HCT116 (cell line): ENCODE measurements at regions not wholly inside any gene's neighbourhood (a gene's known extent, or its start where the extent isn't known, plus 50 kb on each side); places are given as distances from the start of the nearest gene placed in this dataset.

Experiments
- EGR1 ChIP-seq: IDR thresholded peaks from 2 replicates; pipeline ENCODE4 v1.6.1; 2012; ENCODE audit warnings: low read depth
- EZH2phosphoT487 ChIP-seq: fragments of 200-600 bp; IDR thresholded peaks from 2 replicates; pipeline ENCODE4 v1.6.1; 2018; ENCODE audit warnings: antibody characterized with exemption, borderline replicate concordance
- FOSL1 ChIP-seq: IDR thresholded peaks from 2 replicates; pipeline ENCODE4 v1.6.1; 2012; ENCODE audit warnings: low read depth
- JUND ChIP-seq: IDR thresholded peaks from 2 replicates; pipeline ENCODE4 v1.6.1; 2012
- POLR2A ChIP-seq: IDR thresholded peaks from 2 replicates; pipeline ENCODE4 v1.7.0; 2011; ENCODE audit warnings: borderline replicate concordance; ENCODE audit not compliant: insufficient read depth, insufficient read length; ENCODE audit errors: extremely low read depth
- POLR2AphosphoS5 ChIP-seq: IDR thresholded peaks from 2 replicates; pipeline ENCODE4 v1.6.1; 2011; ENCODE audit warnings: mild to moderate bottlenecking, low read depth, low read length, moderate library complexity
- RAD21 ChIP-seq: IDR thresholded peaks from 2 replicates; pipeline ENCODE4 v1.6.1; 2012; ENCODE audit warnings: low read depth, mild to moderate bottlenecking
- SIN3A ChIP-seq: IDR thresholded peaks from 2 replicates; pipeline ENCODE4 v1.6.1; 2012; ENCODE audit warnings: low read depth
- TCF7L2 ChIP-seq: IDR thresholded peaks from 2 replicates; pipeline ENCODE4 v1.7.0; 2011; ENCODE audit warnings: borderline replicate concordance, inconsistent platforms; ENCODE audit not compliant: insufficient read depth, insufficient read length; ENCODE audit errors: extremely low read depth
- ZFX ChIP-seq: fragments of 450-650 bp; IDR thresholded peaks from 2 replicates; pipeline ENCODE4 v1.6.1; 2017
- ZNF274 ChIP-seq: fragments of 200-500 bp; sonication (Bioruptor generic); IDR thresholded peaks from 2 replicates; pipeline ENCODE4 v1.6.1; 2014; ENCODE audit warnings: mild to moderate bottlenecking, low read depth, low read length, inconsistent platforms
- TF ChIP-seq, protein P1 (sequence below), 3 experiments: fragments of 200-600 bp in 1 of 3; sonication (generic) in 1 of 3; IDR thresholded peaks in 2 of 3; conservative IDR thresholded peaks in 1 of 3; 2 replicates each; pipeline ENCODE4 v1.5.1; 2012 to 2017; ENCODE audit warnings: low read depth in 2 of 3, low read length in 2 of 3, antibody characterized with exemption in 1 of 3, borderline replicate concordance in 1 of 3, control low read depth in 1 of 3, mild to moderate bottlenecking in 1 of 3, mixed read lengths in 1 of 3, mixed run types in 1 of 3, moderate library complexity in 1 of 3; ENCODE audit not compliant: insufficient read depth in 1 of 3
- TF ChIP-seq, protein P2 (sequence below): IDR thresholded peaks from 2 replicates; pipeline ENCODE4 v1.6.1; 2012

DNA sequence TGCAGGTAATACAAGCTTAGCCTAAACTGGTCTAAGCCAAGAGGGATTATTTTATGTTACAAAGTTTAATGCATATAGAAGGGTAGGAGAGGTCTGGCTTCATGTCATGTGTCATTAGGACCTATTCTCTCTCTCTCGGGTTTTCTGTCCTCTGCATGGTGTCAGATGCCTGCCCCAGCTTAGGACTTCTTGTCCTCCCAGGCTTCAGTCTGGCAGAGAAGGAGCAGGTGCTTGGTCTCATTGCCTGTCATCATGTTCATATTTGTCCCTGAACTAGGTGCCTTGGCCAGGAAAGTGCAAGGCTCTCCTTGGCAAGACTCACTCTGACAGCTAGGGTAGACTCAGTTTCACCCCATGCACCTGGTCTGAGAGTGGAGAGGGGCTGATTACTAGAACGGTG, 126.3 kb downstream of the ADAMTS15 start:
- TF ChIP-seq, protein P1, sequence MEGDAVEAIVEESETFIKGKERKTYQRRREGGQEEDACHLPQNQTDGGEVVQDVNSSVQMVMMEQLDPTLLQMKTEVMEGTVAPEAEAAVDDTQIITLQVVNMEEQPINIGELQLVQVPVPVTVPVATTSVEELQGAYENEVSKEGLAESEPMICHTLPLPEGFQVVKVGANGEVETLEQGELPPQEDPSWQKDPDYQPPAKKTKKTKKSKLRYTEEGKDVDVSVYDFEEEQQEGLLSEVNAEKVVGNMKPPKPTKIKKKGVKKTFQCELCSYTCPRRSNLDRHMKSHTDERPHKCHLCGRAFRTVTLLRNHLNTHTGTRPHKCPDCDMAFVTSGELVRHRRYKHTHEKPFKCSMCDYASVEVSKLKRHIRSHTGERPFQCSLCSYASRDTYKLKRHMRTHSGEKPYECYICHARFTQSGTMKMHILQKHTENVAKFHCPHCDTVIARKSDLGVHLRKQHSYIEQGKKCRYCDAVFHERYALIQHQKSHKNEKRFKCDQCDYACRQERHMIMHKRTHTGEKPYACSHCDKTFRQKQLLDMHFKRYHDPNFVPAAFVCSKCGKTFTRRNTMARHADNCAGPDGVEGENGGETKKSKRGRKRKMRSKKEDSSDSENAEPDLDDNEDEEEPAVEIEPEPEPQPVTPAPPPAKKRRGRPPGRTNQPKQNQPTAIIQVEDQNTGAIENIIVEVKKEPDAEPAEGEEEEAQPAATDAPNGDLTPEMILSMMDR (IDR thresholded peaks at IDR 0.05 in 2 of 3, conservative IDR thresholded peaks at IDR 0.05 in 1 of 3; ENCODE audit: borderline replicate concordance in 1 of 3, insufficient read depth in 1 of 3, low read depth in 2 of 3, low read length in 2 of 3): no peak
- no peak for TF ChIP-seq POLR2A
- TF ChIP-seq JUND: no peak
- TF ChIP-seq POLR2AphosphoS5: no peak
- TF ChIP-seq SIN3A: no peak
- TF ChIP-seq, protein P2, sequence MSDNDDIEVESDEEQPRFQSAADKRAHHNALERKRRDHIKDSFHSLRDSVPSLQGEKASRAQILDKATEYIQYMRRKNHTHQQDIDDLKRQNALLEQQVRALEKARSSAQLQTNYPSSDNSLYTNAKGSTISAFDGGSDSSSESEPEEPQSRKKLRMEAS: no peak
- no peak for TF ChIP-seq RAD21
- no peak for TF ChIP-seq ZFX
- no peak for TF ChIP-seq ZNF274
- TF ChIP-seq EGR1: no peak
- TF ChIP-seq TCF7L2: no peak
- no peak for TF ChIP-seq FOSL1
- TF ChIP-seq EZH2phosphoT487: no peak
